HEK293 (cell line): ENCODE measurements at regions not wholly inside any gene's neighbourhood (a gene's known extent, or its start where the extent isn't known, plus 50 kb on each side); places are given as distances from the start of the nearest gene placed in this dataset.

ENCODE experiments used
- KLF10 ChIP-seq: fragments of 450-650 bp; IDR thresholded peaks from 2 replicates; pipeline ENCODE4 v1.5.1; 2018; ENCODE audit warnings: missing biosample characterization, mild to moderate bottlenecking, missing genetic modification characterization
- KLF16 ChIP-seq: fragments of 450-650 bp; formaldehyde crosslinking; IDR thresholded peaks from 2 replicates; pipeline ENCODE4 v1.5.1; 2017; ENCODE audit warnings: missing biosample characterization, missing genetic modification characterization
- MEIS1 ChIP-seq: sonication (generic); formaldehyde crosslinking; IDR thresholded peaks from 2 replicates; pipeline ENCODE4 v1.8.1; 2022; ENCODE audit warnings: missing genetic modification reagents, mild to moderate bottlenecking, borderline replicate concordance
- TCF7L2 ChIP-seq: IDR thresholded peaks from 2 replicates; pipeline ENCODE4 v1.6.1; 2011; ENCODE audit warnings: low read depth, mild to moderate bottlenecking, inconsistent platforms, low read length, moderate library complexity, borderline replicate concordance
- WT1 ChIP-seq: fragments of 450-650 bp; formaldehyde crosslinking; IDR thresholded peaks from 2 replicates; pipeline ENCODE4 v1.5.1; 2016; ENCODE audit warnings: missing biosample characterization, missing genetic modification characterization
- ZNF19 ChIP-seq: fragments of 450-650 bp; formaldehyde crosslinking; IDR thresholded peaks from 2 replicates; pipeline ENCODE4; 2016; ENCODE audit warnings: missing biosample characterization, missing genetic modification characterization, low read depth
- ZNF202 ChIP-seq: fragments of 450-650 bp; formaldehyde crosslinking; IDR thresholded peaks from 2 replicates; pipeline ENCODE4 v1.5.1; 2016; ENCODE audit warnings: missing biosample characterization, missing genetic modification characterization, borderline replicate concordance
- ZNF266 ChIP-seq: fragments of 450-650 bp; formaldehyde crosslinking; IDR thresholded peaks from 2 replicates; pipeline ENCODE4 v1.5.1; 2016; ENCODE audit warnings: missing biosample characterization, missing genetic modification characterization, low read depth
- ZNF311 ChIP-seq: fragments of 450-650 bp; formaldehyde crosslinking; IDR thresholded peaks from 2 replicates; pipeline ENCODE4 v1.5.1; 2017; ENCODE audit warnings: missing biosample characterization, missing genetic modification characterization, borderline replicate concordance
- ZNF391 ChIP-seq: fragments of 450-650 bp; formaldehyde crosslinking; IDR thresholded peaks from 2 replicates; pipeline ENCODE4 v1.5.1; 2016; ENCODE audit warnings: low read depth, missing biosample characterization, missing genetic modification characterization, borderline replicate concordance
- ZNF433 ChIP-seq: fragments of 450-650 bp; formaldehyde crosslinking; IDR thresholded peaks from 2 replicates; pipeline ENCODE4 v1.5.1; 2016; ENCODE audit warnings: missing biosample characterization, missing genetic modification characterization, low read depth
- ZNF501 ChIP-seq: fragments of 450-650 bp; formaldehyde crosslinking; IDR thresholded peaks from 2 replicates; pipeline ENCODE4 v1.5.1; 2016; ENCODE audit warnings: missing biosample characterization, missing genetic modification characterization
- ZNF544 ChIP-seq: fragments of 450-650 bp; formaldehyde crosslinking; IDR thresholded peaks from 2 replicates; pipeline ENCODE4 v1.5.0; 2017; ENCODE audit warnings: missing biosample characterization, missing genetic modification characterization
- ZNF558 ChIP-seq: fragments of 450-650 bp; formaldehyde crosslinking; IDR thresholded peaks from 2 replicates; pipeline ENCODE4 v1.5.1; 2016; ENCODE audit warnings: missing biosample characterization, missing genetic modification characterization
- ZNF571 ChIP-seq: fragments of 450-650 bp; formaldehyde crosslinking; IDR thresholded peaks from 2 replicates; pipeline ENCODE4 v1.5.0; 2017; ENCODE audit warnings: missing biosample characterization, missing genetic modification characterization
- ZNF585B ChIP-seq: fragments of 450-650 bp; formaldehyde crosslinking; IDR thresholded peaks from 2 replicates; pipeline ENCODE4 v1.5.1; 2016; ENCODE audit warnings: missing biosample characterization, missing genetic modification characterization
- ZNF596 ChIP-seq: fragments of 450-650 bp; IDR thresholded peaks from 2 replicates; pipeline ENCODE4 v1.5.0; 2018; ENCODE audit warnings: missing biosample characterization, mild to moderate bottlenecking, missing genetic modification characterization, moderate library complexity
- ZNF777 ChIP-seq: fragments of 450-650 bp; formaldehyde crosslinking; IDR thresholded peaks from 2 replicates; pipeline ENCODE4 v1.5.1; 2017; ENCODE audit warnings: missing biosample characterization, missing genetic modification characterization, borderline replicate concordance
- ZSCAN30 ChIP-seq: fragments of 450-650 bp; IDR thresholded peaks from 2 replicates; pipeline ENCODE4 v1.5.1; 2018; ENCODE audit warnings: missing biosample characterization, mild to moderate bottlenecking, missing genetic modification characterization, moderate library complexity
- TF ChIP-seq, protein P1 (sequence below): fragments of 450-650 bp; formaldehyde crosslinking; IDR thresholded peaks from 2 replicates; pipeline ENCODE4 v1.5.1; 2016; ENCODE audit warnings: missing biosample characterization, missing genetic modification characterization
- TF ChIP-seq, protein P2 (sequence below): fragments of 450-650 bp; formaldehyde crosslinking; optimal IDR thresholded peaks from 2 replicates; pipeline ENCODE3; 2016; ENCODE audit warnings: missing biosample characterization, mild to moderate bottlenecking, missing genetic modification characterization
- TF ChIP-seq, protein P3 (sequence below): fragments of 450-650 bp; formaldehyde crosslinking; conservative IDR thresholded peaks from 2 replicates; pipeline ENCODE4 v1.5.1; 2016; ENCODE audit warnings: low read depth, missing biosample characterization, missing genetic modification characterization
- TF ChIP-seq, protein P4 (sequence below): fragments of 450-650 bp; formaldehyde crosslinking; IDR thresholded peaks from 2 replicates; pipeline ENCODE4 v1.5.1; 2016; ENCODE audit warnings: missing biosample characterization, missing genetic modification characterization, borderline replicate concordance

DNA sequence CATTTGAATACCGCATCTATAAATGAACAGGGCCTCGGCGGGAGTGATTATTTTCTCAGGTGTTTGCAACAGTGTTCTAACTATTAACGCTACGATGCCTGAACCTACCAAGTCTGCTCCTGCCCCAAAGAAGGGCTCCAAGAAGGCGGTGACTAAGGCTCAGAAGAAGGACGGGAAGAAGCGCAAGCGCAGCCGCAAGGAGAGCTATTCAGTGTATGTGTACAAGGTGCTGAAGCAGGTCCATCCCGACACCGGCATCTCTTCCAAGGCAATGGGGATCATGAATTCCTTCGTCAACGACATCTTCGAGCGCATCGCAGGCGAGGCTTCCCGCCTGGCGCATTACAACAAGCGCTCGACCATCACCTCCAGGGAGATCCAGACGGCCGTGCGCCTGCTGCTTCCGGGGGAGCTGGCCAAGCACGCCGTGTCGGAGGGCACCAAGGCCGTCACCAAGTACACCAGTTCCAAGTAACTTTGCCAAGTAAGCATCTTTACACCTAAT, 70.9 kb downstream of the HFE start (continued):
- TF ChIP-seq, protein P1, sequence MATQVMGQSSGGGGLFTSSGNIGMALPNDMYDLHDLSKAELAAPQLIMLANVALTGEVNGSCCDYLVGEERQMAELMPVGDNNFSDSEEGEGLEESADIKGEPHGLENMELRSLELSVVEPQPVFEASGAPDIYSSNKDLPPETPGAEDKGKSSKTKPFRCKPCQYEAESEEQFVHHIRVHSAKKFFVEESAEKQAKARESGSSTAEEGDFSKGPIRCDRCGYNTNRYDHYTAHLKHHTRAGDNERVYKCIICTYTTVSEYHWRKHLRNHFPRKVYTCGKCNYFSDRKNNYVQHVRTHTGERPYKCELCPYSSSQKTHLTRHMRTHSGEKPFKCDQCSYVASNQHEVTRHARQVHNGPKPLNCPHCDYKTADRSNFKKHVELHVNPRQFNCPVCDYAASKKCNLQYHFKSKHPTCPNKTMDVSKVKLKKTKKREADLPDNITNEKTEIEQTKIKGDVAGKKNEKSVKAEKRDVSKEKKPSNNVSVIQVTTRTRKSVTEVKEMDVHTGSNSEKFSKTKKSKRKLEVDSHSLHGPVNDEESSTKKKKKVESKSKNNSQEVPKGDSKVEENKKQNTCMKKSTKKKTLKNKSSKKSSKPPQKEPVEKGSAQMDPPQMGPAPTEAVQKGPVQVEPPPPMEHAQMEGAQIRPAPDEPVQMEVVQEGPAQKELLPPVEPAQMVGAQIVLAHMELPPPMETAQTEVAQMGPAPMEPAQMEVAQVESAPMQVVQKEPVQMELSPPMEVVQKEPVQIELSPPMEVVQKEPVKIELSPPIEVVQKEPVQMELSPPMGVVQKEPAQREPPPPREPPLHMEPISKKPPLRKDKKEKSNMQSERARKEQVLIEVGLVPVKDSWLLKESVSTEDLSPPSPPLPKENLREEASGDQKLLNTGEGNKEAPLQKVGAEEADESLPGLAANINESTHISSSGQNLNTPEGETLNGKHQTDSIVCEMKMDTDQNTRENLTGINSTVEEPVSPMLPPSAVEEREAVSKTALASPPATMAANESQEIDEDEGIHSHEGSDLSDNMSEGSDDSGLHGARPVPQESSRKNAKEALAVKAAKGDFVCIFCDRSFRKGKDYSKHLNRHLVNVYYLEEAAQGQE (tag by site-specific recombination), result peak; percentile 62
- TF ChIP-seq KLF10 (tag by site-specific recombination), result no peak; the same call in 1 of the 2 replicates
- peak; percentile 60; the same call in 1 of the 2 replicates for TF ChIP-seq ZNF391 (tag by site-specific recombination)
- TF ChIP-seq ZNF311 (tag by site-specific recombination), result no peak
- TF ChIP-seq MEIS1, result no peak
- TF ChIP-seq ZNF266, result no peak
- TF ChIP-seq ZNF596 (tag by site-specific recombination), result no peak
- TF ChIP-seq ZNF558, result no peak
- no peak for TF ChIP-seq ZNF571 (tag by site-specific recombination)
- TF ChIP-seq, protein P2, sequence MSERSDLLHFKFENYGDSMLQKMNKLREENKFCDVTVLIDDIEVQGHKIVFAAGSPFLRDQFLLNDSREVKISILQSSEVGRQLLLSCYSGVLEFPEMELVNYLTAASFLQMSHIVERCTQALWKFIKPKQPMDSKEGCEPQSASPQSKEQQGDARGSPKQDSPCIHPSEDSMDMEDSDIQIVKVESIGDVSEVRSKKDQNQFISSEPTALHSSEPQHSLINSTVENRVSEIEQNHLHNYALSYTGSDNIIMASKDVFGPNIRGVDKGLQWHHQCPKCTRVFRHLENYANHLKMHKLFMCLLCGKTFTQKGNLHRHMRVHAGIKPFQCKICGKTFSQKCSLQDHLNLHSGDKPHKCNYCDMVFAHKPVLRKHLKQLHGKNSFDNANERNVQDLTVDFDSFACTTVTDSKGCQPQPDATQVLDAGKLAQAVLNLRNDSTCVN (tag by site-specific recombination), result peak; percentile 40
- TF ChIP-seq KLF16 (tag by site-specific recombination), result no peak
- TF ChIP-seq, protein P3, sequence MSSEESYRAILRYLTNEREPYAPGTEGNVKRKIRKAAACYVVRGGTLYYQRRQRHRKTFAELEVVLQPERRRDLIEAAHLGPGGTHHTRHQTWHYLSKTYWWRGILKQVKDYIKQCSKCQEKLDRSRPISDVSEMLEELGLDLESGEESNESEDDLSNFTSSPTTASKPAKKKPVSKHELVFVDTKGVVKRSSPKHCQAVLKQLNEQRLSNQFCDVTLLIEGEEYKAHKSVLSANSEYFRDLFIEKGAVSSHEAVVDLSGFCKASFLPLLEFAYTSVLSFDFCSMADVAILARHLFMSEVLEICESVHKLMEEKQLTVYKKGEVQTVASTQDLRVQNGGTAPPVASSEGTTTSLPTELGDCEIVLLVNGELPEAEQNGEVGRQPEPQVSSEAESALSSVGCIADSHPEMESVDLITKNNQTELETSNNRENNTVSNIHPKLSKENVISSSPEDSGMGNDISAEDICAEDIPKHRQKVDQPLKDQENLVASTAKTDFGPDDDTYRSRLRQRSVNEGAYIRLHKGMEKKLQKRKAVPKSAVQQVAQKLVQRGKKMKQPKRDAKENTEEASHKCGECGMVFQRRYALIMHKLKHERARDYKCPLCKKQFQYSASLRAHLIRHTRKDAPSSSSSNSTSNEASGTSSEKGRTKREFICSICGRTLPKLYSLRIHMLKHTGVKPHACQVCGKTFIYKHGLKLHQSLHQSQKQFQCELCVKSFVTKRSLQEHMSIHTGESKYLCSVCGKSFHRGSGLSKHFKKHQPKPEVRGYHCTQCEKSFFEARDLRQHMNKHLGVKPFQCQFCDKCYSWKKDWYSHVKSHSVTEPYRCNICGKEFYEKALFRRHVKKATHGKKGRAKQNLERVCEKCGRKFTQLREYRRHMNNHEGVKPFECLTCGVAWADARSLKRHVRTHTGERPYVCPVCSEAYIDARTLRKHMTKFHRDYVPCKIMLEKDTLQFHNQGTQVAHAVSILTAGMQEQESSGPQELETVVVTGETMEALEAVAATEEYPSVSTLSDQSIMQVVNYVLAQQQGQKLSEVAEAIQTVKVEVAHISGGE (tag by site-specific recombination), result peak; percentile 33; the same call in 1 of the 2 replicates
- TF ChIP-seq ZNF202, result no peak
- TF ChIP-seq ZNF19 (tag by site-specific recombination), result no peak
- peak; percentile 46; the same call in 1 of the 2 replicates for TF ChIP-seq WT1 (tag by site-specific recombination)
- no peak for TF ChIP-seq ZNF544 (tag by site-specific recombination)
- TF ChIP-seq ZNF585B (tag by site-specific recombination), result no peak
- TF ChIP-seq, protein P4, sequence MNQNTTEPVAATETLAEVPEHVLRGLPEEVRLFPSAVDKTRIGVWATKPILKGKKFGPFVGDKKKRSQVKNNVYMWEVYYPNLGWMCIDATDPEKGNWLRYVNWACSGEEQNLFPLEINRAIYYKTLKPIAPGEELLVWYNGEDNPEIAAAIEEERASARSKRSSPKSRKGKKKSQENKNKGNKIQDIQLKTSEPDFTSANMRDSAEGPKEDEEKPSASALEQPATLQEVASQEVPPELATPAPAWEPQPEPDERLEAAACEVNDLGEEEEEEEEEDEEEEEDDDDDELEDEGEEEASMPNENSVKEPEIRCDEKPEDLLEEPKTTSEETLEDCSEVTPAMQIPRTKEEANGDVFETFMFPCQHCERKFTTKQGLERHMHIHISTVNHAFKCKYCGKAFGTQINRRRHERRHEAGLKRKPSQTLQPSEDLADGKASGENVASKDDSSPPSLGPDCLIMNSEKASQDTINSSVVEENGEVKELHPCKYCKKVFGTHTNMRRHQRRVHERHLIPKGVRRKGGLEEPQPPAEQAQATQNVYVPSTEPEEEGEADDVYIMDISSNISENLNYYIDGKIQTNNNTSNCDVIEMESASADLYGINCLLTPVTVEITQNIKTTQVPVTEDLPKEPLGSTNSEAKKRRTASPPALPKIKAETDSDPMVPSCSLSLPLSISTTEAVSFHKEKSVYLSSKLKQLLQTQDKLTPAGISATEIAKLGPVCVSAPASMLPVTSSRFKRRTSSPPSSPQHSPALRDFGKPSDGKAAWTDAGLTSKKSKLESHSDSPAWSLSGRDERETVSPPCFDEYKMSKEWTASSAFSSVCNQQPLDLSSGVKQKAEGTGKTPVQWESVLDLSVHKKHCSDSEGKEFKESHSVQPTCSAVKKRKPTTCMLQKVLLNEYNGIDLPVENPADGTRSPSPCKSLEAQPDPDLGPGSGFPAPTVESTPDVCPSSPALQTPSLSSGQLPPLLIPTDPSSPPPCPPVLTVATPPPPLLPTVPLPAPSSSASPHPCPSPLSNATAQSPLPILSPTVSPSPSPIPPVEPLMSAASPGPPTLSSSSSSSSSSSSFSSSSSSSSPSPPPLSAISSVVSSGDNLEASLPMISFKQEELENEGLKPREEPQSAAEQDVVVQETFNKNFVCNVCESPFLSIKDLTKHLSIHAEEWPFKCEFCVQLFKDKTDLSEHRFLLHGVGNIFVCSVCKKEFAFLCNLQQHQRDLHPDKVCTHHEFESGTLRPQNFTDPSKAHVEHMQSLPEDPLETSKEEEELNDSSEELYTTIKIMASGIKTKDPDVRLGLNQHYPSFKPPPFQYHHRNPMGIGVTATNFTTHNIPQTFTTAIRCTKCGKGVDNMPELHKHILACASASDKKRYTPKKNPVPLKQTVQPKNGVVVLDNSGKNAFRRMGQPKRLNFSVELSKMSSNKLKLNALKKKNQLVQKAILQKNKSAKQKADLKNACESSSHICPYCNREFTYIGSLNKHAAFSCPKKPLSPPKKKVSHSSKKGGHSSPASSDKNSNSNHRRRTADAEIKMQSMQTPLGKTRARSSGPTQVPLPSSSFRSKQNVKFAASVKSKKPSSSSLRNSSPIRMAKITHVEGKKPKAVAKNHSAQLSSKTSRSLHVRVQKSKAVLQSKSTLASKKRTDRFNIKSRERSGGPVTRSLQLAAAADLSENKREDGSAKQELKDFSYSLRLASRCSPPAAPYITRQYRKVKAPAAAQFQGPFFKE (tag by site-specific recombination), result no peak
- TF ChIP-seq ZSCAN30, result no peak
- no peak for TF ChIP-seq ZNF777 (tag by site-specific recombination)
- peak; percentile 65 for TF ChIP-seq ZNF501 (tag by site-specific recombination)
- no peak for TF ChIP-seq TCF7L2
- no peak for TF ChIP-seq ZNF433 (tag by site-specific recombination)
